ENCODE measurements at regions not wholly inside any gene's neighbourhood (a gene's known extent, or its start where the extent isn't known, plus 50 kb on each side); places are given as distances from the start of the nearest gene placed in this dataset.

GRCh38 chr2:172200495-172201085, 97.9 kb upstream of the DLX2 start:
- TF ChIP-seq SMC3 (IDR thresholded peaks at IDR 0.05) = peak; percentile 28; the same call in 1 of the 3 replicates
- no peak for TF ChIP-seq JUNB (IDR thresholded peaks at IDR 0.05)
- no peak for TF ChIP-seq CHD2 (IDR thresholded peaks at IDR 0.05; ENCODE audit: low read length, partially characterized antibody)
- no peak for TF ChIP-seq POLR2A (IDR thresholded peaks at IDR 0.05; ENCODE audit: low read length)
- TF ChIP-seq SREBF2 (IDR thresholded peaks at IDR 0.05) = no peak
- peak; percentile 41 to 64; a peak in 4 of 5 replicates for TF ChIP-seq RAD21 (conservative IDR thresholded peaks at IDR 0.05 in 1 of 2, IDR thresholded peaks at IDR 0.05 in 1 of 2)
- no peak for TF ChIP-seq RNF2 (IDR thresholded peaks at IDR 0.05; ENCODE audit: borderline replicate concordance, low read depth)
- TF ChIP-seq FOXS1 (CRISPR knock-in tag; IDR thresholded peaks at IDR 0.05) = no peak
- TF ChIP-seq CEBPB (IDR thresholded peaks at IDR 0.05) = no peak
- no peak for TF ChIP-seq NFE2L2 (conservative IDR thresholded peaks at IDR 0.05; ENCODE audit: low read length)
- no peak for TF ChIP-seq HES2 (IDR thresholded peaks at IDR 0.05)
- no peak for TF ChIP-seq KDM1A (IDR thresholded peaks at IDR 0.05; ENCODE audit: low read depth)
- no peak for TF ChIP-seq USF2 (IDR thresholded peaks at IDR 0.05)
- no peak for TF ChIP-seq FOSB (CRISPR knock-in tag; IDR thresholded peaks at IDR 0.05)
- no peak for TF ChIP-seq ATOH8 (CRISPR knock-in tag; IDR thresholded peaks at IDR 0.05; ENCODE audit: low read depth)
- no peak for TF ChIP-seq ZSCAN20 (CRISPR knock-in tag; IDR thresholded peaks at IDR 0.05)
- peak; percentile 40 for TF ChIP-seq CTCF (IDR thresholded peaks at IDR 0.05)
- no peak for TF ChIP-seq PHF8 (IDR thresholded peaks at IDR 0.05; ENCODE audit: borderline replicate concordance, low read depth)
- H3K4me2 ChIP-seq = no peak overlapping the region
- no peaks in the 10 kb centered on the region for H3K4me1 ChIP-seq
- CTCF ChIA-PET = interaction anchor here (1.0 to 2.3 kb wide), 4 partner anchors 9 to 261 kb away, joined by 3 to 8 read pairs (median 3); no protein-coding TSS in a partner anchor
- DNase-seq (ENCODE audit: low read depth in 1 of 2, low spot score in 1 of 2) (peak in 1 of 2 experiments; percentile 47), FAIRE-seq (no peak), ATAC-seq (no peak)
- no peak overlapping the region for H3K4me3 ChIP-seq
- peaks cover 19% of the 10 kb centered on the region for H3K9me3 ChIP-seq
- POLR2A ChIA-PET = no interaction called here
- H3K27ac ChIP-seq = no peak overlapping the region
- WGBS (ENCODE audit: missing lambda C conversion rate) = 9% methylated on average over 2 of the region's 2 CpGs

- H3K4me2 ChIP-seq = no peak overlapping the region
- no peak overlapping the region for H3K4me3 ChIP-seq
- H3K9me3 ChIP-seq = peaks cover 11% of the 10 kb centered on the region
- ChIA-PET CTCF (interaction anchor here (1.4 to 3.3 kb wide), 2 partner anchors 32 to 258 kb away, joined by 7 to 9 read pairs; no protein-coding TSS in a partner anchor), POLR2A (no interaction called here)
- ATAC-seq = no peak
- WGBS (ENCODE audit: missing lambda C conversion rate) = 89% methylated on average over 7 of the region's 7 CpGs
- H3K4me1 ChIP-seq = no peaks in the 10 kb centered on the region
- TF ChIP-seq RARB (CRISPR knock-in tag; IDR thresholded peaks at IDR 0.05) (no peak), SMC3 (IDR thresholded peaks at IDR 0.05) (no peak), RCOR1 (IDR thresholded peaks at IDR 0.05; ENCODE audit: low read depth, low read length) (no peak), TFCP2L1 (CRISPR knock-in tag; IDR thresholded peaks at IDR 0.05) (no peak), PHF8 (IDR thresholded peaks at IDR 0.05; ENCODE audit: borderline replicate concordance, low read depth) (no peak), CTCF (IDR thresholded peaks at IDR 0.05) (no peak), CHD4 (IDR thresholded peaks at IDR 0.05; ENCODE audit: borderline replicate concordance) (no peak), MAZ (IDR thresholded peaks at IDR 0.05; ENCODE audit: borderline replicate concordance, low read depth, low read length) (no peak), HEYL (CRISPR knock-in tag; IDR thresholded peaks at IDR 0.05) (no peak), FOSB (CRISPR knock-in tag; IDR thresholded peaks at IDR 0.05) (no peak), REST (IDR thresholded peaks at IDR 0.05) (no peak), FOXS1 (CRISPR knock-in tag; IDR thresholded peaks at IDR 0.05) (no peak), POLR2AphosphoS2 (conservative IDR thresholded peaks at IDR 0.05; ENCODE audit: low read length) (no peak), CBX8 (IDR thresholded peaks at IDR 0.05) (no peak), ESRRA (IDR thresholded peaks at IDR 0.05; ENCODE audit: borderline replicate concordance, low read length) (no peak)
- H3K27ac ChIP-seq = no peak overlapping the region
- FAIRE-seq = no peak
- DNase-seq (ENCODE audit: low read depth in 1 of 2, low spot score in 1 of 2) = no peak
These were observed 101.6 kb upstream of the DLX2 start for GRCh38 chr2:172204309-172204708.

Data from A549 (cell line).